ENCODE measurements at regions not wholly inside any gene's neighbourhood (a gene's known extent, or its start where the extent isn't known, plus 50 kb on each side); places are given as distances from the start of the nearest gene placed in this dataset.

DNA sequence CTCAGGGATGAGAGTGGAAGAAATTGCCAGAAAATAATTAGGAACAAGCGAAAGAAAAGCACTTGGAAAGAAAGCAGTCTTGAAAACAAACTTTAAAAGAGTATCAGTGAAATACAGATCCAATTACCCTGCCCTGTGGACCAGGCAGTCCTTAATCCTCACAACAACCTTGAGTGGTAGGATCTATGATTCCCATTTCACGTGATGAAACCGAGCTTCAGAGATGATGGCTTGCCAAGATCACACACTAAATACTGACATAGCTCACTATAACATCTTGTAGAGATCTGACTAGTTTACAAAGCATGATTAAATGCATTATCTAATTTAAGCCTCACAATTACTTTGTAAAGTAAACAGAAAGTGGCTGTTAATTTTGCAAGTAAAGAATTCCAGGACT, 55.5 kb upstream of the ABCA1 start:
- Histone ChIP-seq H4K20me1 (replicated peaks; ENCODE audit: control insufficient read depth, extremely low read depth, insufficient read depth, low read length) (no peaks in the 10 kb centered on the region), H2AFZ (ENCODE audit: low read depth, low read length) (no peak overlapping the region), H3K9ac (replicated peaks; ENCODE audit: extremely low read depth, insufficient read depth, low read length) (no peak overlapping the region), H3K36me3 (ENCODE audit: control insufficient read depth in 2 of 2, extremely low read depth in 1 of 2, insufficient read depth in 2 of 2, low read length in 2 of 2) (no peaks in the 10 kb centered on the region), H3K4me3 (replicated peaks in 1 of 3; ENCODE audit: insufficient read depth in 1 of 3, low read depth in 1 of 3, low read length in 3 of 3) (no peak overlapping the region), H3K4me2 (ENCODE audit: insufficient read depth, low read length) (no peak overlapping the region), H3K27ac (ENCODE audit: insufficient read depth, low read depth, low read length) (no peak overlapping the region), H3K9me1 (replicated peaks; ENCODE audit: control insufficient read depth, extremely low read depth, insufficient read depth, low read length) (no peaks in the 10 kb centered on the region), H3K9me3 (replicated peaks; ENCODE audit: control insufficient read depth, insufficient read depth, low read length) (no peaks in the 10 kb centered on the region), H3K4me1 (ENCODE audit: control insufficient read depth, extremely low read depth, insufficient read depth, low read length) (no peaks in the 10 kb centered on the region), H3K27me3 (ENCODE audit: control insufficient read depth in 2 of 2, insufficient read depth in 2 of 2, low read length in 2 of 2) (peaks cover 1 to 5% of the 10 kb centered on the region in 2 experiments), H3K79me2 (ENCODE audit: control insufficient read depth, insufficient read depth, low read length) (no peaks in the 10 kb centered on the region)
- no peak for DNase-seq (ENCODE audit: low read depth, low spot score)
- FAIRE-seq: no peak
- TF ChIP-seq FOS (IDR thresholded peaks at IDR 0.05; ENCODE audit: borderline replicate concordance, insufficient read depth, low read length): no peak
- TF ChIP-seq, protein P1, sequence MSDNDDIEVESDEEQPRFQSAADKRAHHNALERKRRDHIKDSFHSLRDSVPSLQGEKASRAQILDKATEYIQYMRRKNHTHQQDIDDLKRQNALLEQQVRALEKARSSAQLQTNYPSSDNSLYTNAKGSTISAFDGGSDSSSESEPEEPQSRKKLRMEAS (IDR thresholded peaks at IDR 0.05; ENCODE audit: insufficient read depth, insufficient read length): no peak
- TF ChIP-seq, protein P2, sequence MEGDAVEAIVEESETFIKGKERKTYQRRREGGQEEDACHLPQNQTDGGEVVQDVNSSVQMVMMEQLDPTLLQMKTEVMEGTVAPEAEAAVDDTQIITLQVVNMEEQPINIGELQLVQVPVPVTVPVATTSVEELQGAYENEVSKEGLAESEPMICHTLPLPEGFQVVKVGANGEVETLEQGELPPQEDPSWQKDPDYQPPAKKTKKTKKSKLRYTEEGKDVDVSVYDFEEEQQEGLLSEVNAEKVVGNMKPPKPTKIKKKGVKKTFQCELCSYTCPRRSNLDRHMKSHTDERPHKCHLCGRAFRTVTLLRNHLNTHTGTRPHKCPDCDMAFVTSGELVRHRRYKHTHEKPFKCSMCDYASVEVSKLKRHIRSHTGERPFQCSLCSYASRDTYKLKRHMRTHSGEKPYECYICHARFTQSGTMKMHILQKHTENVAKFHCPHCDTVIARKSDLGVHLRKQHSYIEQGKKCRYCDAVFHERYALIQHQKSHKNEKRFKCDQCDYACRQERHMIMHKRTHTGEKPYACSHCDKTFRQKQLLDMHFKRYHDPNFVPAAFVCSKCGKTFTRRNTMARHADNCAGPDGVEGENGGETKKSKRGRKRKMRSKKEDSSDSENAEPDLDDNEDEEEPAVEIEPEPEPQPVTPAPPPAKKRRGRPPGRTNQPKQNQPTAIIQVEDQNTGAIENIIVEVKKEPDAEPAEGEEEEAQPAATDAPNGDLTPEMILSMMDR (IDR thresholded peaks at IDR 0.05; ENCODE audit: extremely low read depth in 1 of 2, insufficient read depth in 1 of 2, low read depth in 1 of 2, low read length in 2 of 2): no peak
- no peak for TF ChIP-seq JUN (IDR thresholded peaks at IDR 0.05; ENCODE audit: borderline replicate concordance, insufficient read depth, insufficient read length, low read depth)
- TF ChIP-seq EZH2 (IDR thresholded peaks at IDR 0.05; ENCODE audit: borderline replicate concordance, low read depth, low read length, severe bottlenecking): no peak
- TF ChIP-seq MYC (IDR thresholded peaks at IDR 0.05; ENCODE audit: low read depth, low read length): no peak
- TF ChIP-seq POLR2A (IDR thresholded peaks at IDR 0.05; ENCODE audit: low read depth, low read length): no peak
- TF ChIP-seq POLR2AphosphoS5 (IDR thresholded peaks at IDR 0.05; ENCODE audit: insufficient read depth, low read depth, low read length): no peak
- no peak for TF ChIP-seq GATA2 (IDR thresholded peaks at IDR 0.05; ENCODE audit: insufficient read depth, insufficient read length, low read depth, low read length)
- POLR2A ChIA-PET: no interaction called here
- intact Hi-C loops (cut with micrococcal nuclease) (no loop called here), dilution Hi-C loops (cut with MboI; ENCODE audit: extremely low pct_ligation_motif_present, low sequenced_read_pairs) (no loop called here)
- CTCF ChIA-PET: no interaction called here
- BruUV-seq (replicated peaks): no TSS peak

Data from endothelial cell of umbilical vein (primary cell).